RCC 7860 (cell line): ENCODE measurements at regions not wholly inside any gene's neighbourhood (a gene's known extent, or its start where the extent isn't known, plus 50 kb on each side); places are given as distances from the start of the nearest gene placed in this dataset.
"Not testable (repeated sequence)": the region's sequence is repeated elsewhere in the genome, so short reads cannot be mapped to it uniquely, and the experiment has no call there.

Experiments
- DNase-seq: peaks from one replicate; pipeline ENCODE4 v3.0.0-alpha.2; 2015; ENCODE audit warnings: low spot score
- FAIRE-seq: peaks from 2 replicates; lab custom pipeline; 2012; peaks lifted over from hg19 to GRCh38; lab: Jason Lieb, UNC

GRCh38 chr12:116360579-116361413 lies 83.3 kb upstream of the MED13L start:
- no peak for DNase-seq
- FAIRE-seq: no peak

GRCh38 chr12:116361414-116362223 lies 84.1 kb upstream of the MED13L start:
- FAIRE-seq: no peak
- DNase-seq: no peak

GRCh38 chr12:116365114-116365513 lies 87.6 kb upstream of the MED13L start:
- DNase-seq: no peak
- no peak for FAIRE-seq

GRCh38 chr12:116365606-116366455 lies 88.3 kb upstream of the MED13L start:
- no peak for DNase-seq
- FAIRE-seq: no peak

GRCh38 chr12:116366456-116366776 lies 88.9 kb upstream of the MED13L start:
- FAIRE-seq (no peak), DNase-seq (no peak)

- FAIRE-seq (no peak), DNase-seq (no peak)
Measured at GRCh38 chr12:116366824-116367223, 89.3 kb upstream of the MED13L start.

GRCh38 chr12:116368196-116369194 lies 91.0 kb upstream of the MED13L start:
- DNase-seq (no peak), FAIRE-seq (no peak)

GRCh38 chr12:116370004-116370404 lies 92.5 kb upstream of the MED13L start:
- DNase-seq (peak; percentile 41), FAIRE-seq (no peak)

- DNase-seq: no peak
- no peak for FAIRE-seq
Measured at GRCh38 chr12:116370886-116371580, 93.5 kb upstream of the MED13L start.

GRCh38 chr12:116372815-116373214 lies 95.3 kb upstream of the MED13L start:
- FAIRE-seq: no peak
- DNase-seq: no peak

- no peak for DNase-seq
- no peak for FAIRE-seq
Measured at GRCh38 chr12:116373572-116374206, 96.2 kb upstream of the MED13L start.

- FAIRE-seq (no peak), DNase-seq (no peak)
Measured at GRCh38 chr12:116374207-116374606, 96.7 kb upstream of the MED13L start.

- FAIRE-seq: no peak
- DNase-seq: no peak
Measured at GRCh38 chr12:116375278-116375842, 97.9 kb upstream of the MED13L start.

- no peak for FAIRE-seq
- DNase-seq: no peak
Measured at GRCh38 chr12:116376354-116377193, 99.1 kb upstream of the MED13L start.

GRCh38 chr12:116377194-116377571 lies 99.7 kb upstream of the MED13L start:
- not testable (repeated sequence) for FAIRE-seq, DNase-seq

- FAIRE-seq: no peak
Measured at GRCh38 chr12:116378002-116378401, 100.5 kb upstream of the MED13L start.

GRCh38 chr12:116380108-116380507 lies 102.6 kb upstream of the MED13L start:
- no peak for DNase-seq
- no peak for FAIRE-seq

More at GRCh38 chr12:116378002-116378401, 100.5 kb upstream of the MED13L start:
- DNase-seq: no peak

- not testable (repeated sequence) for FAIRE-seq, DNase-seq
Measured at GRCh38 chr12:116380740-116381139, 103.2 kb upstream of the MED13L start.
